Lung (tissue), 11 donors: ENCODE measurements at regions not wholly inside any gene's neighbourhood (a gene's known extent, or its start where the extent isn't known, plus 50 kb on each side); places are given as distances from the start of the nearest gene placed in this dataset.

Experiments used
- ATAC-seq: fragments of 200-7000 bp; cut with Tn5 transposase; one replicate; pipeline ENCODE4 v1.9.1; 2020; ENCODE audit warnings: moderate number of reproducible peaks; ENCODE audit not compliant: insufficient read depth, low FRiP score
- DNase-seq, 3 donors: peaks; one replicate each; pipeline ENCODE4 v3.0.0-alpha.2; 2013 to 2017
- H3K27ac ChIP-seq, 2 donors: one replicate each; pipeline ENCODE4 v1.5.1; 2013; ENCODE audit warnings: mild to moderate bottlenecking in 2 of 2, moderate library complexity in 2 of 2, control low read depth in 1 of 2, inconsistent platforms in 1 of 2, low read depth in 1 of 2, low read length in 1 of 2
- H3K27me3 ChIP-seq, 3 donors: one replicate each; pipeline ENCODE4 v1.5.1; 2013; ENCODE audit warnings: low read length in 2 of 3; ENCODE audit not compliant: control insufficient read depth in 3 of 3, insufficient read depth in 3 of 3
- H3K36me3 ChIP-seq, 4 donors: one replicate each; pipeline ENCODE4 v1.5.1; 2013; ENCODE audit warnings: low read length in 4 of 4, mild to moderate bottlenecking in 1 of 4, moderate library complexity in 1 of 4; ENCODE audit not compliant: control insufficient read depth in 4 of 4, insufficient read depth in 4 of 4
- H3K4me1 ChIP-seq, 5 donors: one replicate each; pipeline ENCODE4 v1.5.1; 2013; ENCODE audit warnings: low read length in 5 of 5, mild to moderate bottlenecking in 2 of 5, moderate library complexity in 1 of 5; ENCODE audit not compliant: control insufficient read depth in 5 of 5, insufficient read depth in 5 of 5
- H3K4me3 ChIP-seq: one replicate; pipeline ENCODE4 v1.5.1; 2013; ENCODE audit warnings: mild to moderate bottlenecking, control low read depth, moderate library complexity
- H3K9ac ChIP-seq, 2 donors: one replicate each; pipeline ENCODE4 v1.5.1; 2013; ENCODE audit warnings: low read length in 2 of 2, control low read depth in 1 of 2; ENCODE audit not compliant: insufficient read depth in 1 of 2
- H3K9me3 ChIP-seq, 4 donors: one replicate each; pipeline ENCODE4 v1.5.1; 2013; ENCODE audit warnings: low read length in 3 of 4, mild to moderate bottlenecking in 1 of 4, moderate library complexity in 1 of 4; ENCODE audit not compliant: control insufficient read depth in 4 of 4, insufficient read depth in 3 of 4
- WGBS, 2 donors: extraction: QIAGEN DNeasy Blood & Tissue Kit; methylation state at CpG; one replicate each; pipeline ENCODE4 v1.1.7; 2013; 5-methylcytosine and 5-hydroxymethylcytosine counted together
- TF ChIP-seq, protein P1 (sequence below): IDR thresholded peaks from 2 replicates; pipeline ENCODE4 v1.5.1; 2012; ENCODE audit warnings: mild to moderate bottlenecking; ENCODE audit errors: control extremely low read depth, extremely low read depth
- donor health status: control.
- donor health status: control.
- donor health status: Bipolar disorder and iron deficiency.
- donor health status: healthy.
- donor health status: DM: yes; HTN: yes; CAD: no.

DNA sequence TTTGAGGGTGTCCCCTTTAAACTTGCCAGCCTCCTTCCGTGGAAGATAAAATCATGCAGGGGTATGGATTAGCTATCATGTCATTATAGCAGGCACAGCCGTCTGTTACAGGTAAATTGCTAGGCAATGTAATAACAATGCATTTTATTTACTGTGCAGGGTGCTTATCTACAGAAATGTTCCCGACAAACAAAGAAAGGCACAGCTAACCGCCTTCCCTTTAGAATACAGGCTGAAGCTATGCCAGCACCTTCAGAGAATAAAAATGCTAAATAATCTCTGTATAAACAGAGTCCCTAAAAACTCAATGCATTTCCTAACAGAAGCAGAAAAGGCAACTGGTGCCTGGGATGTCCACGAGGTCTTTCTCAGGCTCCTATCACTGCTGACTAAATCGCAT is 239.2 kb downstream of the SPTSSA start:
- Histone ChIP-seq H3K9ac (no peak overlapping the region), H3K27me3 (peaks cover 0 to 57% (median 15%) of the 10 kb centered on the region in 3 donors), H3K36me3 (no peaks in the 10 kb centered on the region), H3K9me3 (no peaks in the 10 kb centered on the region), H3K4me3 (no peak overlapping the region), H3K27ac (no peak overlapping the region), H3K4me1 (peaks cover 0 to 1% (median 0%) of the 10 kb centered on the region in 5 donors)
- ATAC-seq, result no peak
- TF ChIP-seq, protein P1, sequence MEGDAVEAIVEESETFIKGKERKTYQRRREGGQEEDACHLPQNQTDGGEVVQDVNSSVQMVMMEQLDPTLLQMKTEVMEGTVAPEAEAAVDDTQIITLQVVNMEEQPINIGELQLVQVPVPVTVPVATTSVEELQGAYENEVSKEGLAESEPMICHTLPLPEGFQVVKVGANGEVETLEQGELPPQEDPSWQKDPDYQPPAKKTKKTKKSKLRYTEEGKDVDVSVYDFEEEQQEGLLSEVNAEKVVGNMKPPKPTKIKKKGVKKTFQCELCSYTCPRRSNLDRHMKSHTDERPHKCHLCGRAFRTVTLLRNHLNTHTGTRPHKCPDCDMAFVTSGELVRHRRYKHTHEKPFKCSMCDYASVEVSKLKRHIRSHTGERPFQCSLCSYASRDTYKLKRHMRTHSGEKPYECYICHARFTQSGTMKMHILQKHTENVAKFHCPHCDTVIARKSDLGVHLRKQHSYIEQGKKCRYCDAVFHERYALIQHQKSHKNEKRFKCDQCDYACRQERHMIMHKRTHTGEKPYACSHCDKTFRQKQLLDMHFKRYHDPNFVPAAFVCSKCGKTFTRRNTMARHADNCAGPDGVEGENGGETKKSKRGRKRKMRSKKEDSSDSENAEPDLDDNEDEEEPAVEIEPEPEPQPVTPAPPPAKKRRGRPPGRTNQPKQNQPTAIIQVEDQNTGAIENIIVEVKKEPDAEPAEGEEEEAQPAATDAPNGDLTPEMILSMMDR, result no peak
- 62 to 71% methylated on average over 6 of the region's 6 CpGs for WGBS, 2 donors
- DNase-seq, result no peak

DNA sequence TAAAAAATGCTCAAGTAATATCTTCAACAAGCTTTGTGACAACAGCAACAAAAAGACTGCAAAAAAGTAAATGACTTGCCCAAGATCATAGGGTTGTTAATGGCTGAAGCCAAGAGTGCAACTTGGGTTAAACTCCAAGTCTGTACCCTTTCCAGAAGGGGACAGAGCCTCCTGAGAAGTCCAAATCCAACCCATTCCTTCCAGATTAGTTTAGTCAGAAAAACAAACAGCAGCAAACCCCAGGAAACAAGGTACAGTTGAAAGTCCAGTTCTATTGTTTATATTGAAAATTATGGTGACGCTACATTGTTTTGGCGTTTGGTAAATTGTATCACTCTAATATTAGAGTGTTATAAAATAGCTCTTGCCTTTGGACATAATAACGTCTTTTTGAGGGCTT is 239.9 kb downstream of the SPTSSA start:
- WGBS, 2 donors, result 53 to 75% methylated on average over 3 of the region's 3 CpGs
- ATAC-seq (no peak), DNase-seq (no peak)
- TF ChIP-seq, protein P1, result no peak
- H3K9ac ChIP-seq, result no peak overlapping the region
- H3K27ac ChIP-seq, result no peak overlapping the region
- peaks cover 0 to 50% (median 10%) of the 10 kb centered on the region in 3 donors for H3K27me3 ChIP-seq
- H3K9me3 ChIP-seq, result no peaks in the 10 kb centered on the region
- no peak overlapping the region for H3K4me3 ChIP-seq
- peaks cover 0 to 1% (median 0%) of the 10 kb centered on the region in 5 donors for H3K4me1 ChIP-seq
- H3K36me3 ChIP-seq, result no peaks in the 10 kb centered on the region

DNA sequence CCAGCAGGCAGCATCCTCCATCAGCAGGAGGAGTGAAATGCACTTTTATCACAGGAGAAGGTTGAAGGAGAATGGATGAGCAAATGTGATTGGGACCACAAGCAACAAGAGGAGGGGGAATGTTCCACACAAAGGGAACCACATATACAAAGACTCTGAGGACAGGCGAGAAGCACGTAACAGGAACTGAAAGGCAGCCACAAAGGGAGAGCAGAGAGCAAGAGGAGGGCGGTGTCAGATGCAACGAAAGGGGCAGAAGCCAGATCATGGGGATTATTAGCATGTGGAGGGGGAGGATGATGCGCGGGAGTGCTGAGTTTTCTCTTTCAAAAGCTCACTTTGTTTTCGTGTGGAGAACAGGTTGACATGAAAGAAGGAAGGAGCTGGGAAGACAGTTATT is 241.1 kb downstream of the SPTSSA start:
- TF ChIP-seq, protein P1, result no peak
- H3K4me1 ChIP-seq, result peaks cover 0 to 1% (median 0%) of the 10 kb centered on the region in 5 donors
- DNase-seq (no peak), ATAC-seq (no peak)
- peaks cover 0 to 46% (median 10%) of the 10 kb centered on the region in 3 donors for H3K27me3 ChIP-seq
- H3K9me3 ChIP-seq, result peaks cover 0 to 1% (median 0%) of the 10 kb centered on the region in 4 donors
- H3K36me3 ChIP-seq, result no peaks in the 10 kb centered on the region
- WGBS, 2 donors, result 47 to 69% methylated on average over 7 of the region's 7 CpGs
- no peak overlapping the region for H3K4me3 ChIP-seq
- H3K27ac ChIP-seq, result no peak overlapping the region
- no peak overlapping the region for H3K9ac ChIP-seq

DNA sequence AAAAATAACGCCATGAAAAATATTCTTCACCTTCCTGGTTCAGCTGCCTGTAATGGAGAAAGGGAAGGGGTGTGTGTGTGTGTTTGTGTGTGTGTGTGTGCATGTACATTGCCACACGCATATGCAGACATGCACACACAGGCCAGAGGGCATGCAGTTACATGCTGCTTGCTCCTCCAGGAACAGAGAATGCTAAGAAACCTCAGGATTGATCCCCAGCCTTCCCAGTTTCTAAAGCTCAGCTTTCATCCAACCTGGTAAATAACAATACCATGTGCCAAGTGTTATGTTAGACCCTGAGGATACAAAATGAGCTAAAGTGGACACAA is 241.7 kb downstream of the SPTSSA start:
- Histone ChIP-seq H3K9me3 (peaks cover 0 to 1% (median 0%) of the 10 kb centered on the region in 4 donors), H3K9ac (no peak overlapping the region), H3K27ac (no peak overlapping the region), H3K27me3 (peaks cover 0 to 45% (median 10%) of the 10 kb centered on the region in 3 donors), H3K4me1 (peaks cover 0 to 1% (median 0%) of the 10 kb centered on the region in 5 donors), H3K4me3 (no peak overlapping the region), H3K36me3 (no peaks in the 10 kb centered on the region)
- DNase-seq, result no peak
- WGBS, 2 donors, result 45 to 77% methylated on average over 2 of the region's 2 CpGs
- TF ChIP-seq, protein P1, result no peak
- no peak for ATAC-seq
